IMR-90 (cell line): ENCODE measurements at regions not wholly inside any gene's neighbourhood (a gene's known extent, or its start where the extent isn't known, plus 50 kb on each side); places are given as distances from the start of the nearest gene placed in this dataset.

Experiments
- ATAC-seq: fragments of 200-7000 bp; cut with Tn5 transposase; 2 replicates; pipeline ENCODE4 v1.9.1; 2020; ENCODE audit warnings: low read depth, mild to moderate bottlenecking, moderate library complexity
- BruUV-seq: library from RNA; stranded (reverse); fragments of 400-500 nt; replicated peaks from 2 replicates; lab custom pipeline; 2021; lab: Mats Ljungman, UMichigan
- CTCF ChIA-PET: fragments of 300-600 bp; formaldehyde crosslinking; extraction: SDS; loops from one replicate; lab custom pipeline; 2021; ENCODE audit warnings: antibody characterized with exemption; lab: Yijun Ruan, JAX
- POLR2A ChIA-PET: fragments of 300-600 bp; sonication (Branson Sonifier 250); formaldehyde crosslinking; loops from one replicate; lab custom pipeline; 2022; ENCODE audit warnings: antibody characterized with exemption; ENCODE audit not compliant: unreplicated experiment; lab: Charles Lee
- DNase-seq: peaks from one replicate; pipeline ENCODE4 v3.0.0; 2013
- H2AFZ ChIP-seq: replicated peaks from 2 replicates; pipeline ENCODE3; 2013; ENCODE audit warnings: low read length, mild to moderate bottlenecking; ENCODE audit not compliant: poor library complexity
- H2AK5ac ChIP-seq: 2 replicates; pipeline ENCODE4 v1.6.1; 2013; ENCODE audit warnings: low read depth, low read length, inconsistent platforms
- H2AK9ac ChIP-seq: replicated peaks from 2 replicates; pipeline ENCODE3; 2013; ENCODE audit warnings: mild to moderate bottlenecking, low read depth, low read length, moderate library complexity; ENCODE audit not compliant: poor library complexity
- H2BK120ac ChIP-seq: 2 replicates; pipeline ENCODE4 v1.6.1; 2013; ENCODE audit warnings: low read depth, low read length, inconsistent platforms
- H2BK15ac ChIP-seq: 3 replicates; pipeline ENCODE4 v1.6.1; 2013; ENCODE audit warnings: low read depth, low read length, inconsistent platforms
- H2BK20ac ChIP-seq: 2 replicates; pipeline ENCODE4 v1.6.1; 2013; ENCODE audit warnings: low read depth, mild to moderate bottlenecking, inconsistent platforms, low read length, moderate library complexity
- H2BK5ac ChIP-seq: 2 replicates; pipeline ENCODE4 v1.6.1; 2013; ENCODE audit warnings: mild to moderate bottlenecking, low read depth, low read length, inconsistent platforms; ENCODE audit not compliant: poor library complexity, severe bottlenecking
- H3K14ac ChIP-seq: replicated peaks from 2 replicates; pipeline ENCODE4 v1.6.1; 2013; ENCODE audit warnings: low read depth, low read length, inconsistent platforms
- H3K18ac ChIP-seq: 2 replicates; pipeline ENCODE4 v1.6.1; 2013; ENCODE audit warnings: low read depth, low read length, control low read depth
- H3K23ac ChIP-seq: 2 replicates; pipeline ENCODE4 v1.6.1; 2013; ENCODE audit warnings: low read depth, low read length, inconsistent platforms
- H3K27ac ChIP-seq: 2 replicates; pipeline ENCODE4 v1.5.1; 2013; ENCODE audit warnings: mild to moderate bottlenecking, control low read depth, low read length; ENCODE audit not compliant: insufficient read depth
- H3K27me3 ChIP-seq: 2 replicates; pipeline ENCODE4 v1.6.1; 2013; ENCODE audit warnings: low read length; ENCODE audit not compliant: control insufficient read depth, insufficient read depth
- H3K36me3 ChIP-seq: 2 replicates; pipeline ENCODE4 v1.6.1; 2013; ENCODE audit warnings: low read length, mixed read lengths; ENCODE audit not compliant: control insufficient read depth, insufficient read depth
- H3K4ac ChIP-seq: 2 replicates; pipeline ENCODE4 v1.6.1; 2013; ENCODE audit warnings: low read depth, low read length, inconsistent platforms
- H3K4me1 ChIP-seq: 2 replicates; pipeline ENCODE4 v1.6.1; 2013; ENCODE audit warnings: low read length, mixed read lengths; ENCODE audit not compliant: control insufficient read depth, insufficient read depth
- H3K4me2 ChIP-seq: 2 replicates; pipeline ENCODE4 v1.6.1; 2013; ENCODE audit warnings: low read depth, mild to moderate bottlenecking, control low read depth, low read length, moderate library complexity
- H3K4me3 ChIP-seq: 2 replicates; pipeline ENCODE4 v1.5.1; 2013; ENCODE audit warnings: low read depth, mild to moderate bottlenecking, control low read depth, low read length, moderate library complexity; ENCODE audit not compliant: insufficient read depth
- H3K56ac ChIP-seq: 2 replicates; pipeline ENCODE4 v1.6.1; 2013; ENCODE audit warnings: low read length, inconsistent platforms; ENCODE audit not compliant: insufficient read depth; ENCODE audit errors: extremely low read depth
- H3K79me1 ChIP-seq, 2 experiments: 2 replicates each; pipeline ENCODE4 v1.6.1; 2013; ENCODE audit warnings: low read length in 2 of 2, inconsistent platforms in 1 of 2, low read depth in 1 of 2
- H3K9ac ChIP-seq: 2 replicates; pipeline ENCODE4 v1.6.1; 2013; ENCODE audit warnings: low read depth, low read length, control low read depth
- H3K9me1 ChIP-seq: 2 replicates; pipeline ENCODE4 v1.6.1; 2013; ENCODE audit warnings: low read length, inconsistent platforms; ENCODE audit not compliant: insufficient read depth
- H3K9me3 ChIP-seq: 2 replicates; pipeline ENCODE4 v1.6.1; 2013; ENCODE audit warnings: low read length; ENCODE audit not compliant: control insufficient read depth, insufficient read depth
- H4K20me1 ChIP-seq: 2 replicates; pipeline ENCODE4 v1.6.1; 2013; ENCODE audit warnings: low read length, inconsistent platforms; ENCODE audit not compliant: insufficient read depth
- H4K5ac ChIP-seq: 2 replicates; pipeline ENCODE4 v1.6.1; 2013; ENCODE audit warnings: mild to moderate bottlenecking, low read depth, low read length, control low read depth
- H4K8ac ChIP-seq, 2 experiments: 2 replicates each; pipeline ENCODE4 v1.6.1; 2013; ENCODE audit warnings: low read depth in 2 of 2, low read length in 2 of 2, control low read depth in 1 of 2, inconsistent platforms in 1 of 2
- H4K91ac ChIP-seq: 2 replicates; pipeline ENCODE4 v1.6.1; 2013; ENCODE audit warnings: low read depth, low read length, inconsistent platforms; ENCODE audit not compliant: insufficient read depth
- CHD1 ChIP-seq: IDR thresholded peaks from 2 replicates; pipeline ENCODE4 v1.6.1; 2012; ENCODE audit warnings: low read depth, low read length, improper control_type of control experiment
- MXI1 ChIP-seq: IDR thresholded peaks from 2 replicates; pipeline ENCODE4 v1.6.1; 2012; ENCODE audit warnings: low read depth, mild to moderate bottlenecking, low read length, moderate library complexity, borderline replicate concordance
- NFE2L2 ChIP-seq: fragments of 150-350 bp; IDR thresholded peaks from 2 replicates; pipeline ENCODE4 v1.6.1; 2016; ENCODE audit warnings: low read depth, mild to moderate bottlenecking, low read length
- POLR2A ChIP-seq: IDR thresholded peaks from 2 replicates; pipeline ENCODE4 v1.6.1; 2012; ENCODE audit warnings: mild to moderate bottlenecking, low read depth, low read length
- RAD21 ChIP-seq: IDR thresholded peaks from 2 replicates; pipeline ENCODE4 v1.6.1; 2012; ENCODE audit warnings: low read length, improper control_type of control experiment
- RFX5 ChIP-seq: IDR thresholded peaks from 2 replicates; pipeline ENCODE4 v1.8.0; 2012; ENCODE audit warnings: low read depth, mild to moderate bottlenecking, low read length, moderate library complexity
- SMC3 ChIP-seq: fragments of 150-350 bp; IDR thresholded peaks from 2 replicates; pipeline ENCODE4 v1.6.1; 2016; ENCODE audit warnings: low read depth, mild to moderate bottlenecking, antibody characterized with exemption, low read length, moderate library complexity
- USF2 ChIP-seq: fragments of 150-350 bp; IDR thresholded peaks from 2 replicates; pipeline ENCODE4 v1.6.1; 2017; ENCODE audit warnings: mild to moderate bottlenecking, antibody characterized with exemption, low read length, low read depth
- WGBS, 2 experiments: methylation state at CpG; one replicate each; pipeline versions ENCODE4 v1.1.5 to v1.1.7; 2013; ENCODE audit warnings: missing lambda C conversion rate in 2 of 2; ENCODE audit not compliant: insufficient read length in 1 of 2; ENCODE audit errors: extremely low coverage in 2 of 2; 5-methylcytosine and 5-hydroxymethylcytosine counted together
- dilution Hi-C: fragments of 300-500 bp; cut with HindIII; formaldehyde crosslinking; loops from one replicate; pipeline ENCODE4 v1.14.3; 2018; ENCODE audit warnings: low sequenced_read_pairs; ENCODE audit not compliant: unreplicated experiment
- in situ Hi-C: fragments of 300-500 bp; cut with MboI; formaldehyde crosslinking; loops from 3 replicates; pipeline ENCODE4 v1.14.3; 2019; ENCODE audit warnings: low sequenced_read_pairs, inconsistent platforms, mixed read lengths
- intact Hi-C: fragments of 100-400 bp; cut with micrococcal nuclease; formaldehyde crosslinking; loops from 2 replicates; pipeline ENCODE4 v1.10.0; 2022

GRCh38 chr12:102323799-102324198 is 126.2 kb upstream of the PMCH start:
- BruUV-seq, result no TSS peak
- no peak overlapping the region for H3K14ac ChIP-seq
- H2AFZ ChIP-seq, result no peak overlapping the region
- H3K18ac ChIP-seq, result no peak overlapping the region
- H3K4ac ChIP-seq, result no peak overlapping the region
- in situ Hi-C loops, result loop anchor here (25.0 kb wide), 1 partner anchor 164 kb away; the partner anchor contains the start of gene IGF1
- no peaks in the 10 kb centered on the region for H3K27me3 ChIP-seq
- H4K20me1 ChIP-seq, result no peaks in the 10 kb centered on the region
- no peaks in the 10 kb centered on the region for H3K4me1 ChIP-seq
- H4K5ac ChIP-seq, result no peak overlapping the region
- no peak overlapping the region for H3K27ac ChIP-seq
- no peak overlapping the region for H2BK20ac ChIP-seq
- intact Hi-C loops, result no loop called here
- H3K9me3 ChIP-seq, result no peaks in the 10 kb centered on the region
- no peak overlapping the region for H2AK5ac ChIP-seq
- no peaks in the 10 kb centered on the region for H3K79me1 ChIP-seq
- CTCF ChIA-PET, result interaction anchor here (0.7 kb wide), 1 partner anchor 75 kb away, joined by 7 read pairs; no protein-coding TSS in a partner anchor
- H4K91ac ChIP-seq, result no peak overlapping the region
- H2BK15ac ChIP-seq, result no peak overlapping the region
- H4K8ac ChIP-seq, result no peak overlapping the region
- H3K4me3 ChIP-seq, result no peak overlapping the region
- no peak overlapping the region for H3K4me2 ChIP-seq
- no peak overlapping the region for H2AK9ac ChIP-seq
- no CpG with 5 or more reads among the region's 1 CpG for WGBS, 2 experiments
- no peak overlapping the region for H2BK120ac ChIP-seq
- H2BK5ac ChIP-seq, result no peak overlapping the region
- no peaks in the 10 kb centered on the region for H3K9me1 ChIP-seq
- no peaks in the 10 kb centered on the region for H3K36me3 ChIP-seq
- dilution Hi-C loops, result no loop called here
- H3K9ac ChIP-seq, result no peak overlapping the region
- no peak overlapping the region for H3K56ac ChIP-seq
- TF ChIP-seq RFX5 (no peak), MXI1 (no peak), POLR2A (no peak), CHD1 (no peak), SMC3 (no peak), NFE2L2 (no peak), USF2 (no peak), RAD21 (no peak)
- ATAC-seq (no peak), DNase-seq (no peak)
- H3K23ac ChIP-seq, result no peak overlapping the region
- POLR2A ChIA-PET, result no interaction called here
